Spleen (tissue), 7 donors: ENCODE measurements at regions not wholly inside any gene's neighbourhood (a gene's known extent, or its start where the extent isn't known, plus 50 kb on each side); places are given as distances from the start of the nearest gene placed in this dataset.

ENCODE experiments used
- CTCF ChIP-seq, 11 experiments: fragments of 200-600 bp in 7 of 11; fragments of 450-650 bp in 4 of 11; sonication (generic) in 4 of 11; IDR thresholded peaks in 8 of 11; conservative IDR thresholded peaks in 3 of 11; 1 replicate in 7 of 11; 2 replicates in 4 of 11; pipeline versions ENCODE4 v1.4.0 to v1.8.0; 2016 to 2021; ENCODE audit warnings: antibody characterized with exemption in 11 of 11, inconsistent platforms in 4 of 11, mild to moderate bottlenecking in 1 of 11
- POLR2A ChIP-seq, 3 donors: fragments of 450-650 bp; IDR thresholded peaks; one replicate each; pipeline ENCODE4 v1.5.1; 2017; ENCODE audit warnings: antibody characterized with exemption in 3 of 3, mild to moderate bottlenecking in 1 of 3
- donor health status: DM: no; HTN: no; CAD: no; lungs with moderate emphysema.
- donor health status: DM: no; HTN: no; CAD: no.
- donor health status: DM: no; HTN: no; CAD: no.

DNA sequence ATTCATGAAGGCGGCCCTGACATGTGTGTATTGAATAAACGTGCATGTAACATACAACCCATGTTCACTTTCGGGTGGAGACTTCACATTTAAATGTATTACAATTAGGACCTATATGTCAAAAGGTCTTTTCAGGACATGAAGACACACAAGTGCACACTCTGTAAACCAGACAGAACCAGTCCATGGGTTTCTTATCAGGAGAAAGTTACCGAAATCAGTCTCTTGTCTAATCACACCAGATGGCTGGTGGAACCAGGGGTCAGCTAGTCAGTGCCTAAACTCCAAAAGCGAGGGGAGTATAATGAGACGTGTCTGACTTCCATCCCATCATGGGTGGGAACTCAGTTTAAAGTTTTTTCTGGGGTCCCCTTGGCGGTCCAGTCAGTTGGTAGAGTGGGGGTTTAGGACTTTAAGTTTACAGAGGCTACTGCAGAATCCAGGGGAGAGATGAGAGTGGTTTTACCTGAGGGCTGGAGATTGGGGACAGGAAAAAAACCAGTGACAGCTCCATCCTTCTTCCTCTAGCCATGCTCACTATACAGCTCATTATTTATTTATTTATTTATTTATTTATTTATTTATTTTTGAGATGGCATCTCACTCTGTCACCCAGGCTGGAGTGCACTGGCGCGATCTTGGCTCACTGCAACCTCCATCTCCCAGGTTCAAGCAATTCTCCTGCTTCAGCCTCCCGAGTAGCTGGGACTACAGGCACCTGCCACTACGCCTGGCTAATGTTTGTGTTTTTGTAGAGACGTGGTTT lies 251.3 kb upstream of the LYZL1 start:
- TF ChIP-seq POLR2A (IDR thresholded peaks at IDR 0.05) (no peak), CTCF (IDR thresholded peaks at IDR 0.05 in 8 of 11, conservative IDR thresholded peaks at IDR 0.05 in 3 of 11) (no peak)
